GM21390 (cell line): ENCODE measurements at regions not wholly inside any gene's neighbourhood (a gene's known extent, or its start where the extent isn't known, plus 50 kb on each side); places are given as distances from the start of the nearest gene placed in this dataset.
A peak's percentile ranks its signal among the peaks of the same experiment; 100 is the strongest.

Source experiments
- ATAC-seq: cut with Tn5 transposase; IDR thresholded peaks from one replicate; pipeline ENCODE4 v1.9.1; 2021; ENCODE audit not compliant: unreplicated experiment

DNA sequence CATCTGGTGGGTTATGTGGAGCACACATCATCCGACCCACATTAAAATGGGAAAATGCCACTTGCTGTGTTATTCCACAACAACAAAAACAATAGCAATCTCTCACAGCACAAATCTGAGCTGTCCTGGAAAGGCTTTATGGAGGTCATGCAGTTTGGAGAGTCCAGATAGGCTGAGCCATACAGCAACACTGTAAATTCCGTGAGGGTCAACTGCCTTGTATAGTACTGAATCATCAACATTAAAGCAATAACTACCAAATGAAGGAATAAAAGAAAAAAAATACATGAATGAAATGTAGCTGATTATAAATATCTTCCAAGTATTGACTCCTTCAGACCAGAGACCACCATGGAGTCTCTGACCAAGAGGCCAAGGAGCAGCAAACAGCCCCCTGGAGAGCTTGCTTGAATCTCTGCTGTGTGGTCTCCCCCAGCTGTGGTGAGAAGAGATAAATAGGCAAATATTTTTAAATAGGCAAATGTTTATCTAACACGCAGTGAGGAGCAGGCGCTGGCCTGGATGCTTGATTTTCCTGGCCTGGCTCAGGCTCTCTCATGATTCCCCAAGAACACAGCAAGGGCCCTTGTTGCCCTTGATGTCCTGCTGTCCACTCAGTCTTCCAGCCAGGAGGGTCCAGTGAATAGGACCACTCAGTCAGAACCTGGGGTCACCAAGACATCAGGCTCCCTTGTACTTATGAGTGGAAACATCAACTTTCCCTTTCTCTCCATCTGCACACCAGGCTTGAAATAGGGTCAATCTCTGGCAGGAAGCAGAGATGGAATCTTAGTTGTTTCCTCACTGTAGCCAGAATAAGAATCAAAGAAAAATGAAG lies 1021.3 kb downstream of the XPNPEP1 start:
- ATAC-seq, result peak; percentile 16

- ATAC-seq, result no peak
Observed at GRCh38 chr10:108899670-108900069, 1023.6 kb downstream of the XPNPEP1 start.

DNA sequence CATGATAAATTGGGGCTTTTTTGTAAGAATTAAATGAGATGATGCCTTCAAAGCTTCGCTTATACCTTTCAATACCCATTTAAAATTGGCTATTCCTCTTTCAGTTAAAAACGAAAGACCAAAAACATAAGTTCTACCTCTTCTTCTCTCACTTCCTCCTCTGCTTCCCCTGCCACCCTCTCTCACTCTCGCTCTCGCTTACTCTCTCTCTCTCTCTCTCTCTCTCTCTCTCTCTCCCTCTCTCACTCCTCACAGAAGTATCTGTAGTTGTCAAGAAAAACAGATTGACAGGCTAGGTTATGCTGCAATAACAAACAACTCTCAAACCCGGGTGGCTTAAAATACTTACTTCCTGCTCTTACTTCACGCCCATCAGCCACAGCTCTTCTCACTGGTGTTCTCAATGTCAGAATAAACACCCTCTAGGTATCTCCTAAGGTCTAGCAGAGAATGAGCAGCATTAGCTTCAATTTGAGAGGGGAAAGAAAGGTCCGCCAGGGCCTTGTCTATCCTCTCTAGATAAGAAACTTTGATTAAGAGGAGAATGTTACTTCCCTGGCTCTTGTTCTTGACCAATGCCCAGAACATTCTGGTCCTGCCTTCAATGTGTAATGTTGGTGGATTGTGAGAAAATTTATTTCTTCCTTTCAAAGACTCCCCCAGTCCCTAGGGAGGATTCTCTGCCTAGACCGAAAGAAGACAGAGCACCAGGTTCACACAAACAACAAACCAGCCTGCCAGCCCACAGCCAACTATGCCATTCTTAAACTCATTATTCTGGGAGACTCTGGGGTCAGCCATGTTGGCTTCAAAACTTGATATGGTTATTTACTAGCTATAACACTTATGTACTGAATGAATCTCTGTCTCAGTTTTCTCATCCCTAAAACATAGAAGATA lies 1028.7 kb downstream of the XPNPEP1 start:
- ATAC-seq, result peak; percentile 86

DNA sequence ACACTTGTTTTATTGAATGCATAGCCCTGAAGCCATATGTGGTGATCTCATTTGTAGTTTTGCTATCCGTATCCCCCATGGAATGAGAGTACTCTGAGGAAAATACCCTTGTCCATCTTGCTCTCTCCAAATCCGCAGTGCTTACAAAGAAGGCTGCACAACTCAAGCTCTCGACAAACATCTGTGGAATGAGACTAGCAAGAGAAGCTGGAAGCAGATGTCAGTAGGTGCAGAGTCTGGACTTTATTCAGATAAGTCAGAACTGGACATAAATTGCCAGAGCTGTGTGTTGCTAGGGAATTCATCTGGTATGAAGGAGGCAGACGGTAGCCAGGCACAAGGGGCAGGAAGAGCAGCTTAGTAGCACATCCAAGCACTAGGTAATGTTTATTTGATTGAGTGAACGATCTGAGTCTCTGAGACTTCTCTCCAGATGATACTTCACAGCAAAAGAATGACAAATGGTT lies 1046.2 kb downstream of the XPNPEP1 start:
- no peak for ATAC-seq

GRCh38 chr10:108872854-108873253 lies 1050.5 kb downstream of the XPNPEP1 start:
- no peak for ATAC-seq

DNA sequence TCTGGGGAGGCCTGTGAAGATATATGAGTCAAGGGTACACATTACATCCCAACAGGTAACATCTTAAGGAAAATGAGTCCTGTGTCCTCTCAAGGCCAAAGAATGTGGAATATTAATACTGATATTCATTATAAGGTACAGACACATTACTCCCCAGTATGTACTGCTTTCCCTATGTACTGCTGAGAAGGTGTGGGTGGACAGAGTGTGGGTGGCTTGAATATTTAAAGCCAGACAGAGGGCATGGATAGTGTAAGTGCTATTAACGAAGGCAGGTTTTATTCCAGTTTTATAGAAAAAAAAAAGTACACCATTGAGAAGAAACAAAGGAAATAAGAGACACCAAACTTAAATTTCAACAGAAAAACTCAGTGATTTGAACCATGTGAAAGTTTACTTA lies 1054.4 kb downstream of the XPNPEP1 start:
- ATAC-seq, result no peak

- no peak for ATAC-seq
Observed at GRCh38 chr10:108862676-108863350, 1060.5 kb downstream of the XPNPEP1 start.

DNA sequence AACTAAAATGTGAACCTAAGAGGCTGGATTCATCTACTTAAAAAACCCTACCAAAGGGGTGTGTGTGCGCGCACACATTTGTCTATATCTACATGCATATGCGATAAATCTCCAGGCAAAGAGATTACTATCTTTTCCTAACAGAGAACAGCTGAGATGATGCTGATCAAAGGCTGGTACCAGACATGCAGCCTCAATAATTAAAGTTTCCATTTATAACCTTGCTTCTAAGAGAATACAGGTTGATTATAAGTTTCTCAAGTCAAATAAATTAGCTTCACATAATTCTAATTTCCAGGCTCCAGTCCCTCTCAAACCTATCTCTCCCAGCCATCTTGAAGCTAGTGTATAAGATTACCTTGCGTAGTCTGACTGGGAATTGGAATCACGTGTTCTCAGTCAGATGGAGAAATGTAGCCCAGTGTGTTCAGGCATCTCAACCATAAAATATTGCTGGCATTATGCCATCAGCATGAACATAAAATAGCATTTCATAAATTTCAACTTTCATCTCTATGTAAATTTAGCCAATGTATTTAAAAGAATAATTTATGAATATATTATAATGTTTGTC lies 1062.0 kb downstream of the XPNPEP1 start:
- no peak for ATAC-seq

GRCh38 chr10:108852211-108852610 lies 1071.1 kb downstream of the XPNPEP1 start:
- ATAC-seq, result peak; percentile 67

DNA sequence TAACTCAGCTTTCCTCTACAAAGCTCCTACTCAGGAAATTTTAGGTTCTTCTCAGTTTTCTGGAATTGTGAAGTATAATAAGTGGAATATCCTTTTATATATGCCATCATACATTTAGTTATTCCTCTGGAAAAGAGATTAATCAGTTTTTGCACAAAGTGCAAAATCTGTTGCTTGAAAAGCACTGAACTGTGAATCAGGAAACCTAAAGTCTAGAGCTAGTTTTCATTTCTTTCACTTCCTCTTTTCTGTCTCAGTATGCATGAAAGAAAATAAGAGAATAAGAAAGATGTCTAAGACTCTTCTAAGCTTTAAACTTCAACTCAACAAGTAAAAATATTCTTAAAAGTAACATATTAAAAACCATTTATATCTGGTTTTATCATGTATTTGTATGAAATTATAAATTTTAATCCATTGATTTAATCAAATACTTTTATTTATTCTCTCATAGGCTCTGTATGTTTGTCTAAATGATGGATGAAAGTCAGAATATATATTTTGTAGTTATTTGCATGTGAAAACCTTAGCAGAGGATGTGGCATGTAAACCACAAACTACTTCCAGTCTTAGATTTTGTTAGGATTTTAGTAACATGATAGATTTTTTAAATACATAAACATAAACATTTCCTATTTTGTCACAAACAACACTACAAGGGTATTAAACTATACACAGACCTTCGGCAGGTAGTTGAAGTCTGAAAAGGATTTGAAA lies 1073.0 kb downstream of the XPNPEP1 start:
- peak; percentile 90 for ATAC-seq

GRCh38 chr10:108849688-108850087 lies 1073.6 kb downstream of the XPNPEP1 start:
- no peak for ATAC-seq

GRCh38 chr10:108849186-108849585 lies 1074.1 kb downstream of the XPNPEP1 start:
- no peak for ATAC-seq

DNA sequence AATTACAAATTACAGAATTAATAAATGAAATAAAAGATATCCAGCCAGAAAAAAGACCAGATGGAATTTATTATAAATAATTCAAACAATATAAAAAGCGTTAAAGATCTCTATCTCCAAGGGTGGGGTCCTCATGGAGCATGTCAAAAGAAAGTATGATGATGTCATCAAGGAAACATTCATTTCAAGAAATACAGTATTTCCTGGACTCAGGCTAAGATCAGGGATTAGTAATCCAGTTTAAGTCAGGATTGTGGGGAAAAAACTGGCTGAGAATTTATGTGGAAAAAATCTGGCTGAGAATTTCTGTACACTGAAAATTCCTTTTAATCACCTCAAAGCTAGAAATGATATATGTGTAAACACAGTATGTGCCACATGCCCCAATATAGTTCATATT lies 1075.3 kb downstream of the XPNPEP1 start:
- no peak for ATAC-seq

DNA sequence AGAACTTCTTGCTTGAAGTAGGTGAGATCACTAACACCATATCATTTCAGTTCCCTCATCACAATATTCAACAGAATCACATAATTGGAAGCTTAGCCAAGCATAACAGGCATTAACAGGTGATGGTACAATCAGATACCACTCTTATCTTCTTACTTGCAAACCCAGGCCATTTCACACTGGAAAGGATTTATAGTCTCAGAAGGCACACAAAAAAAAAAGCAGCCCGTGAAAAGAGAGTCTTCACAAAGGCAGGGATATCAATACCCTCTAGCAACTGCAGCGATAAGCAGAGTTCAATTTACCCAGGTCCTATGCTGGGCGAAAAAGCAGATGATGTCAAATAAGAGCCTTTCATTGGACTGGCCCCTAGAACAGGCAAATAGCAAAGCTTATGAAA lies 1082.4 kb downstream of the XPNPEP1 start:
- ATAC-seq, result no peak

- ATAC-seq, result no peak
Observed at GRCh38 chr10:108836362-108836761, 1086.9 kb downstream of the XPNPEP1 start.

- ATAC-seq, result no peak
Observed at GRCh38 chr10:108822026-108822425, 1101.3 kb downstream of the XPNPEP1 start.

DNA sequence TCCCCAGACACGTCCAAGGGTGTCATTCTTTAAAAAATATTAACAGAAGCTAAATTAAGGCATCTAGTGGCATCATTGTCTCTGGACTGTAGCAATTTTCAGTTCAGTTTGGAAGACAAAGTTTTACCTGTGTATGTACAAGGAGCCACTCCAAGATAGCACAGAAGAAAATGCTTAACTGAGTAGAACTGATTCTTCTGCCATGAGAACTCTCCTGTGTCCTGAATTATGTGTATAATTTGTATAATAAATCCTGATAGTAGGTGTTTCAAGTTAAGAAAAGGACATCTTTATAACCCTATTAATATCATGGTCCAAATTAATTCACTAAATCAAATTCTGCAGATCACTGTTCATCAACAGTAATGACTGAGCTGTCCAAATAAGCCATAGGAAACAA lies 1104.0 kb downstream of the XPNPEP1 start:
- no peak for ATAC-seq

DNA sequence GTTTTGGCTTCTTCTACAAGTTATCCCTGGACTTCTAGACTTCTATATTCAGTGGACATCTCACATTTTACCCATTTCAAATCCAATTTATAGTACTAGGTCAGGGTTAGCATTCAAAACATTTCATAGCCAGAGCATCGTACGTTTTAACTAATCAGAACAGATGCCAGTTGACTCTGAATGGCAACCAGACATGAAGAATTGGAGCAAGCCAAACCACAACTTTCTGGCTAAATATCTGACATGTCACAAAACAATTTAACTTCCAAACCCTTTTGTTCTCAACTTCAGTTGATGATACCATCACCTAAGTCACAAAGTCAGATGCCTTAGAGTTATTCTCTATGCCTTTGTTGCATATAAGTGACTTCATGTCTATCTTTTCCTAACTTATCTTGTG lies 1105.7 kb downstream of the XPNPEP1 start:
- no peak for ATAC-seq

DNA sequence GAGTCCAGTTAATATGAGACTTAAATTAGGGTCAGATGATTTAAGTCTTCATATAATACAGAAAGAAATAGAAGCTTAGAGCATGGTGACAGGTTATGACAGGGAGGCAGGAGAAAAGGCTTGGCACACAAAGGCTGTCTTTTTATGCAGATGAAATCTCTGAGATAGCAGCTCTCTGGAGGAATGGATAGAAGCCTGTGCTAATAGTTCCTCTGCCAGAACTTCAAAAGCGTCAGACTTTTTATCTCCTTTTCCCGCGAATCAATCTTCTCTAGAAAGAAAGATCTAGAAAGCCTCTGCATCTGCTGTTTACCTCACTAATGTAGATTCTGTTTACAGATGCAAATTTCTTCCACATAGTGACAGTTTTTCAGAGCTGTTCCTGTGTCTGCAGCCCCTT lies 1106.2 kb downstream of the XPNPEP1 start:
- no peak for ATAC-seq

GRCh38 chr10:108812906-108813305 lies 1110.4 kb downstream of the XPNPEP1 start:
- no peak for ATAC-seq
